Heart right ventricle (tissue), 16 donors: ENCODE measurements at regions not wholly inside any gene's neighbourhood (a gene's known extent, or its start where the extent isn't known, plus 50 kb on each side); places are given as distances from the start of the nearest gene placed in this dataset.
"Not testable (repeated sequence)": the region's sequence is repeated elsewhere in the genome, so short reads cannot be mapped to it uniquely, and the experiment has no call there.

Experiments used
- ATAC-seq, 8 donors: fragments of 200-7000 bp; cut with Tn5 transposase; one replicate each; pipeline ENCODE4 v1.9.1; 2020; ENCODE audit warnings: mild to moderate bottlenecking in 8 of 8, moderate library complexity in 8 of 8, moderate number of reproducible peaks in 1 of 8
- DNase-seq, 2 donors: peaks; one replicate each; pipeline ENCODE4 v3.0.0-alpha.2; 2020
- H3K27ac ChIP-seq, 10 donors: fragments of 200-600 bp; sonication (generic) in 2 of 10; one replicate each; pipeline versions ENCODE4 v1.5.0 to v1.8.0; 2020 to 2022; ENCODE audit warnings: mild to moderate bottlenecking in 3 of 10
- H3K27me3 ChIP-seq, 7 donors: fragments of 200-600 bp; one replicate each; pipeline ENCODE4 v1.8.0; 2021 to 2022; ENCODE audit warnings: mild to moderate bottlenecking in 2 of 7
- H3K36me3 ChIP-seq, 9 donors: fragments of 200-600 bp; sonication (generic) in 1 of 9; one replicate each; pipeline versions ENCODE4 v1.5.0 to v1.8.0; 2020 to 2022; ENCODE audit warnings: mild to moderate bottlenecking in 2 of 9
- H3K4me1 ChIP-seq, 9 donors: fragments of 200-600 bp; sonication (generic) in 1 of 9; one replicate each; pipeline versions ENCODE4 v1.5.0 to v1.8.0; 2020 to 2022; ENCODE audit warnings: mild to moderate bottlenecking in 4 of 9
- H3K4me3 ChIP-seq, 10 donors: fragments of 200-600 bp; sonication (generic) in 2 of 10; one replicate each; pipeline versions ENCODE4 v1.5.0 to v1.8.0; 2020 to 2022; ENCODE audit warnings: mild to moderate bottlenecking in 7 of 10, moderate library complexity in 2 of 10
- H3K9me3 ChIP-seq, 11 donors: fragments of 200-600 bp in 10 of 11; sonication (generic) in 2 of 11; one replicate each; pipeline versions ENCODE4 v1.5.0 to v1.8.0; 2013 to 2022; ENCODE audit warnings: mild to moderate bottlenecking in 2 of 11, control low read depth in 1 of 11, moderate library complexity in 1 of 11
- CTCF ChIP-seq, 9 donors: fragments of 200-600 bp; sonication (generic) in 2 of 9; IDR thresholded peaks; one replicate each; pipeline versions ENCODE4 v1.5.0 to v1.8.0; 2021 to 2022; ENCODE audit warnings: antibody characterized with exemption in 9 of 9, mild to moderate bottlenecking in 5 of 9, moderate library complexity in 1 of 9
- WGBS, 2 donors: extraction: QIAGEN DNeasy Blood & Tissue Kit; methylation state at CpG; one replicate each; pipeline ENCODE4 v1.1.7; 2013; ENCODE audit warnings: inconsistent platforms in 1 of 2; 5-methylcytosine and 5-hydroxymethylcytosine counted together
- intact Hi-C, 10 donors: fragments of 100-400 bp; cut with DNase I; formaldehyde crosslinking; loops; one replicate each; pipeline versions ENCODE4 v1.11.1 to v1.14.2; 2022
- donor health status: Arrhythmogenic right ventricular cardiomyopathy.
- donor health status: ischemic (EF 13 %, LVEDD 7.1; RV severe dilation, severe dysfunction).
- donor health status: healthy with polysubstance abuse.
- donor health status: DM: no; HTN: yes; CAD: no.
- donor health status: DM: no; HTN: no; CAD: no.
- donor health status: ischemic (EF 25% LVEDD 6.9; RV normal size, moderate dysfunction).
- donor health status: ischemic (EF 25% LVEDD 5.7; RV mildly dilated, moderate dysfunction).
- donor health status: healthy.
- donor health status: DM: yes; HTN: yes; CAD: no.
- donor health status: Ischemic cardiomyopathy.
- donor health status: ischemic (EF 35%, LVEDD 5.7; RV mildly dilated, moderate dysfunction).
- donor health status: nonischemic (EF 11% LVEDD 7.7; RV severe dilation, severe dysfunction).
- donor health status: DM: yes; HTN: yes; CAD: no.
- donor health status: PGD.
- donor health status: ischemic (EF 29% LVEDD 5.4; RV normal size, mild dysfunction).
- donor health status: nonischemic (EF 23%, LVEDD 6.1; RV moderate dilation, normal function).

- Histone ChIP-seq H3K36me3 (no peaks in the 10 kb centered on the region), H3K9me3 (peaks cover 0 to 23% (median 0%) of the 10 kb centered on the region in 11 donors), H3K4me3 (no peak overlapping the region), H3K27me3 (peaks cover 0 to 10% (median 0%) of the 10 kb centered on the region in 7 donors), H3K27ac (no peak overlapping the region), H3K4me1 (no peaks in the 10 kb centered on the region)
- DNase-seq: no peak
- intact Hi-C loops: no loop called here
- no peak for TF ChIP-seq CTCF (IDR thresholded peaks at IDR 0.05)
- WGBS, 2 donors: 93 to 95% methylated on average over 5 of the region's 5 CpGs
- ATAC-seq: no peak
These were observed 100.5 kb downstream of the CCDC71L start for GRCh38 chr7:106560482-106560881.

- ATAC-seq, intact Hi-C loops, H3K4me3 ChIP-seq, DNase-seq, H3K27ac ChIP-seq, H3K36me3 ChIP-seq: not testable (repeated sequence)
- Histone ChIP-seq H3K27me3 (peaks cover 0 to 10% (median 0%) of the 10 kb centered on the region in 7 donors), H3K4me1 (peaks cover 0 to 11% (median 0%) of the 10 kb centered on the region in 9 donors), H3K9me3 (peaks cover 0 to 34% (median 0%) of the 10 kb centered on the region in 11 donors)
- 45 to 54% methylated on average over 2 of the region's 2 CpGs for WGBS, 2 donors
These were observed 104.7 kb downstream of the CCDC71L start for GRCh38 chr7:106556244-106556643.

- peaks cover 0 to 11% (median 0%) of the 10 kb centered on the region in 9 donors for H3K4me1 ChIP-seq
- intact Hi-C loops, DNase-seq: not testable (repeated sequence)
These were observed 106.3 kb downstream of the CCDC71L start for GRCh38 chr7:106554623-106555022.

GRCh38 chr7:106553446-106553836 lies 107.5 kb downstream of the CCDC71L start:
- Histone ChIP-seq H3K36me3 (no peaks in the 10 kb centered on the region), H3K4me1 (peaks cover 0 to 11% (median 0%) of the 10 kb centered on the region in 9 donors), H3K27me3 (no peaks in the 10 kb centered on the region), H3K27ac (no peak overlapping the region), H3K4me3 (no peak overlapping the region), H3K9me3 (peaks cover 0 to 29% (median 0%) of the 10 kb centered on the region in 11 donors)
- intact Hi-C loops: no loop called here
- ATAC-seq (no peak), DNase-seq (no peak)
- no peak for TF ChIP-seq CTCF (IDR thresholded peaks at IDR 0.05)
- 50 to 74% methylated on average over 3 of the region's 3 CpGs for WGBS, 2 donors

More at GRCh38 chr7:106554623-106555022, 106.3 kb downstream of the CCDC71L start:
- H3K27me3 ChIP-seq, H3K27ac ChIP-seq, ATAC-seq, H3K36me3 ChIP-seq, H3K4me3 ChIP-seq: not testable (repeated sequence)
- 92 to 96% methylated on average over 1 of the region's 1 CpG for WGBS, 2 donors
- peaks cover 0 to 34% (median 0%) of the 10 kb centered on the region in 11 donors for H3K9me3 ChIP-seq

GRCh38 chr7:106552645-106553445 lies 108.1 kb downstream of the CCDC71L start:
- ATAC-seq: peak in 4 of 8 donors; percentile 33 to 69 (median 42)
- intact Hi-C loops: no loop called here
- H3K36me3 ChIP-seq: no peaks in the 10 kb centered on the region
- no peak overlapping the region for H3K4me3 ChIP-seq
- H3K4me1 ChIP-seq: peaks cover 0 to 11% (median 0%) of the 10 kb centered on the region in 9 donors
- H3K27ac ChIP-seq: peak overlapping the region in 1 of 10 donors; percentile 61
- no peaks in the 10 kb centered on the region for H3K27me3 ChIP-seq
- no peak for DNase-seq
- peaks cover 0 to 23% (median 0%) of the 10 kb centered on the region in 11 donors for H3K9me3 ChIP-seq
- TF ChIP-seq CTCF (IDR thresholded peaks at IDR 0.05): no peak
- 75 to 82% methylated on average over 5 of the region's 5 CpGs for WGBS, 2 donors
